ENCODE measurements at regions not wholly inside any gene's neighbourhood (a gene's known extent, or its start where the extent isn't known, plus 50 kb on each side); places are given as distances from the start of the nearest gene placed in this dataset.

DNA sequence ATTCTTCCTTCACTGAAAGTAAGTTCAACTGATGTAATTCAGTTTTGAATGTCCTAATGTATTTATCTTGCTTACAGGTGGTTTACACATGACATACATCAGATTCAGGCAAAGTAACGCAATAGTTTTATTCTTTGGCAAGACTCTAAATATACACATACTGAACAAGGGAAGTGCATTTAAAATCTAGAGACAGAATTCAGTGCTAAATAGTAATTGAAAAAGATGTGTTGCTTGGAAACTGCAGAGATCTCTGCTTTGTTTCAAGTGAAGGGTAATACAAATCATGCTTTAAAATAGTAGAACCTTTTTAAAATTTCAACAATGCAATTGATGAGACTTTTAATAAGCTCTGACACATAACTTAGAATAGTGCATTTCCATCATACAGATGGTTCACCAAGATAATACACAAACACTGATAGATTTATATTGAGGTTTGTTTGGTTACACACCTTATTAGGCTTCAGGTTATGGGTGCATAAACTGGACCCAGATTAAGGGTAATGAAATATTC, 581.0 kb upstream of the MIR17HG start:
- Histone ChIP-seq H3K27me3 (replicated peaks in 2 of 5; ENCODE audit: control insufficient read depth in 4 of 5, insufficient read depth in 5 of 5, low read length in 4 of 5) (no peaks in the 10 kb centered on the region), H3K4me1 (ENCODE audit: control extremely low read depth in 1 of 4, control insufficient read depth in 4 of 4, insufficient read depth in 4 of 4, low read length in 3 of 4) (peaks cover 6 to 17% (median 12%) of the 10 kb centered on the region in 4 experiments), H3K4me3 (ENCODE audit: control insufficient read depth in 1 of 7, extremely low read depth in 1 of 7, insufficient read depth in 4 of 7, low read depth in 2 of 7, low read length in 6 of 7) (no peak overlapping the region), H3K27ac (ENCODE audit: insufficient read depth in 1 of 2, low read depth in 1 of 2, low read length in 2 of 2, poor library complexity in 1 of 2, severe bottlenecking in 2 of 2) (no peak overlapping the region), H3K36me3 (ENCODE audit: control insufficient read depth in 4 of 4, insufficient read depth in 4 of 4, low read length in 3 of 4) (no peaks in the 10 kb centered on the region), H3K9me3 (ENCODE audit: control extremely low read depth in 1 of 5, control insufficient read depth in 4 of 5, insufficient read depth in 2 of 5, low read depth in 1 of 5, low read length in 4 of 5) (no peaks in the 10 kb centered on the region)
- ChIA-PET POLR2A (no interaction called here), CTCF (no interaction called here)
- WGBS (ENCODE audit: insufficient coverage), result no CpG with 5 or more reads among the region's 1 CpG
- DNase-seq, result peak in 1 of 3 donors; percentile 8

DNA sequence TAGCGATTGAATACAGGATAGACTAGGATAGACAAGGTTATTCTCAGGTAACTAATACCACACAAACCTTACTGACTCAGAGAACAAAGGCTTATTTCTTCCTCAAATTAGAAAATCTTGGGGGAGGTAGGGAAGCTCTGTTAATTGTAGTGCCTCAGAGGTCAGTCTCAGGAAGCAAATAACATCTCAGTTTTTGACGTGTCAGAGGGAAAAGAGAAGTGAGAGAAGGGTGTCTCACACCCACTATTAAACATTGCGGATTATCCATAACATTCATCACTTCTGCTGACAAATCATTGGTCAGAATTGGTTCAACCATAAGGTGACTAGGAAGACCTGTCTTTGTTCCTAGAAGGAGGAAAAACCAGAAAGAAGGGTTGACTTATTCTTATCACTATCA, 579.4 kb upstream of the MIR17HG start:
- Histone ChIP-seq H3K36me3 (ENCODE audit: control insufficient read depth in 4 of 4, insufficient read depth in 4 of 4, low read length in 3 of 4) (no peaks in the 10 kb centered on the region), H3K4me1 (ENCODE audit: control extremely low read depth in 1 of 4, control insufficient read depth in 4 of 4, insufficient read depth in 4 of 4, low read length in 3 of 4) (peaks cover 3 to 15% (median 9%) of the 10 kb centered on the region in 4 experiments), H3K9me3 (ENCODE audit: control extremely low read depth in 1 of 5, control insufficient read depth in 4 of 5, insufficient read depth in 2 of 5, low read depth in 1 of 5, low read length in 4 of 5) (no peaks in the 10 kb centered on the region), H3K27ac (ENCODE audit: insufficient read depth in 1 of 2, low read depth in 1 of 2, low read length in 2 of 2, poor library complexity in 1 of 2, severe bottlenecking in 2 of 2) (no peak overlapping the region), H3K27me3 (replicated peaks in 2 of 5; ENCODE audit: control insufficient read depth in 4 of 5, insufficient read depth in 5 of 5, low read length in 4 of 5) (no peaks in the 10 kb centered on the region), H3K4me3 (ENCODE audit: control insufficient read depth in 1 of 7, extremely low read depth in 1 of 7, insufficient read depth in 4 of 7, low read depth in 2 of 7, low read length in 6 of 7) (no peak overlapping the region)
- peak in 1 of 3 donors; percentile 11 for DNase-seq
- ChIA-PET CTCF (no interaction called here), POLR2A (no interaction called here)
- no CpG with 5 or more reads among the region's 3 CpGs for WGBS (ENCODE audit: insufficient coverage)

DNA sequence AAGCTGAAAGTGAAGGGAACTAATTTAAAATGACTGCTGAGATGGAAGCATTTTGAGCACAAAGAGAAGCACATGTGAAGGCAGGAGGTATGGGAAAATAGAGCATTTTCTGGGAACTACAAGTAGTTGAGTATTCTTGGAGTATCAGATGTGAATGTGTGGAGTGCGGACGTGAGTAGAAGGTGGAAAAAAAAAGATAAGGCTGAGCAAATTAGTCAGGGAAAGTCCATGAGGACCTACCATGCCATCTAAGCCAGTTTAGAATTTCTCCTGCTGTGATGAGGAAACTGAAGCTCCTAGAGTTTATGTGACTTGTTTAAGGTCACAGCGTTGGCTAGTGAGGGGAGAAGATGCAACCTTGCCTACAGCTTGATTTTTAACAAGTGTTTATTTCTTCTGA, 578.1 kb upstream of the MIR17HG start:
- no peaks in the 10 kb centered on the region for H3K36me3 ChIP-seq (ENCODE audit: control insufficient read depth in 4 of 4, insufficient read depth in 4 of 4, low read length in 3 of 4)
- H3K27me3 ChIP-seq (replicated peaks in 2 of 5; ENCODE audit: control insufficient read depth in 4 of 5, insufficient read depth in 5 of 5, low read length in 4 of 5), result no peaks in the 10 kb centered on the region
- 94% methylated on average over 2 of the region's 3 CpGs for WGBS (ENCODE audit: insufficient coverage)
- ChIA-PET POLR2A (no interaction called here), CTCF (no interaction called here)
- H3K9me3 ChIP-seq (ENCODE audit: control extremely low read depth in 1 of 5, control insufficient read depth in 4 of 5, insufficient read depth in 2 of 5, low read depth in 1 of 5, low read length in 4 of 5), result no peaks in the 10 kb centered on the region
- H3K4me3 ChIP-seq (ENCODE audit: control insufficient read depth in 1 of 7, extremely low read depth in 1 of 7, insufficient read depth in 4 of 7, low read depth in 2 of 7, low read length in 6 of 7), result no peak overlapping the region
- no peak overlapping the region for H3K27ac ChIP-seq (ENCODE audit: insufficient read depth in 1 of 2, low read depth in 1 of 2, low read length in 2 of 2, poor library complexity in 1 of 2, severe bottlenecking in 2 of 2)
- H3K4me1 ChIP-seq (ENCODE audit: control extremely low read depth in 1 of 4, control insufficient read depth in 4 of 4, insufficient read depth in 4 of 4, low read length in 3 of 4), result peaks cover 0 to 5% (median 3%) of the 10 kb centered on the region in 4 experiments
- DNase-seq, result no peak

DNA sequence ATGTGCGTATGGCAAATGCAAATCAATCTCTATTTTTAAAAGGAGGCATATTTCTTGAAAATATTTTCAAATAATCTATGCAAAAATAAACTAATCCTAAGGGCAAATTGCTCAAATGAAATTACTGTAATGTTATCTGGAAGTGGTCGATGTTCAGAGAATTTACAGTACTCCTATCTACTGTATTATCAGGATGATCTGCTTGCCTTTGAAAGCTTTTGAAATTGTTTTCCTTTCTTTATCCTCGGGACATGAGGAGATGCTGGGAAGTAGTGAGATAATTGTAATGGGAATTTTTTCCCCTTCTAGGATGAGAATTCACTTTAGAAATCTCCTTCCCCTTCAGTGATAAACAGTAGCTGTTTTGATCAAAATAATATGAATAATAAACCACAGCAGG, 577.2 kb upstream of the MIR17HG start:
- Histone ChIP-seq H3K4me1 (ENCODE audit: control extremely low read depth in 1 of 4, control insufficient read depth in 4 of 4, insufficient read depth in 4 of 4, low read length in 3 of 4) (peaks cover 0 to 5% (median 0%) of the 10 kb centered on the region in 4 experiments), H3K36me3 (ENCODE audit: control insufficient read depth in 4 of 4, insufficient read depth in 4 of 4, low read length in 3 of 4) (no peaks in the 10 kb centered on the region), H3K27ac (ENCODE audit: insufficient read depth in 1 of 2, low read depth in 1 of 2, low read length in 2 of 2, poor library complexity in 1 of 2, severe bottlenecking in 2 of 2) (no peak overlapping the region), H3K9me3 (ENCODE audit: control extremely low read depth in 1 of 5, control insufficient read depth in 4 of 5, insufficient read depth in 2 of 5, low read depth in 1 of 5, low read length in 4 of 5) (no peaks in the 10 kb centered on the region), H3K4me3 (ENCODE audit: control insufficient read depth in 1 of 7, extremely low read depth in 1 of 7, insufficient read depth in 4 of 7, low read depth in 2 of 7, low read length in 6 of 7) (no peak overlapping the region), H3K27me3 (replicated peaks in 2 of 5; ENCODE audit: control insufficient read depth in 4 of 5, insufficient read depth in 5 of 5, low read length in 4 of 5) (no peaks in the 10 kb centered on the region)
- no CpG with 5 or more reads among the region's 3 CpGs for WGBS (ENCODE audit: insufficient coverage)
- ChIA-PET POLR2A (no interaction called here), CTCF (no interaction called here)
- DNase-seq, result no peak

DNA sequence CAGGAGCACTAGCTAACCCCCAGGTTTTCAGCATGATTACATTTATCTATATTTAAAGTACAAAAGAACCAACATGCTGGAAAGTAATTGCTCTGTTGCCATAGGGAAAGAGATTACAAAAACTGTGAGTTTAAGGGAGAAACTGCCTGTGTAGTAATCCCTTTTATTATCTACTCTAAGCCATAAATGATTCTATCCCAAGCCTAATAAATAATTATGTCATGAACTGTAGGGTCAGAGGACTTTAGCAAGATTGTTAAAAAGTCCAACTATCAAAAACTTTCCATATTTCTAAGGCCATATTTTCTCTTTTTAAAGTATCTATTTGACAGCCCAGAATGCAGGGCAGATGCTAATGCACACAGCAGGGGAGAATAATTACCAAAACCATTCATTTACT, 573.8 kb upstream of the MIR17HG start:
- H3K27ac ChIP-seq (ENCODE audit: insufficient read depth in 1 of 2, low read depth in 1 of 2, low read length in 2 of 2, poor library complexity in 1 of 2, severe bottlenecking in 2 of 2), result no peak overlapping the region
- no peaks in the 10 kb centered on the region for H3K9me3 ChIP-seq (ENCODE audit: control extremely low read depth in 1 of 5, control insufficient read depth in 4 of 5, insufficient read depth in 2 of 5, low read depth in 1 of 5, low read length in 4 of 5)
- no peaks in the 10 kb centered on the region for H3K4me1 ChIP-seq (ENCODE audit: control extremely low read depth in 1 of 4, control insufficient read depth in 4 of 4, insufficient read depth in 4 of 4, low read length in 3 of 4)
- H3K27me3 ChIP-seq (replicated peaks in 2 of 5; ENCODE audit: control insufficient read depth in 4 of 5, insufficient read depth in 5 of 5, low read length in 4 of 5), result no peaks in the 10 kb centered on the region
- CTCF ChIA-PET, result no interaction called here
- no peak overlapping the region for H3K4me3 ChIP-seq (ENCODE audit: control insufficient read depth in 1 of 7, extremely low read depth in 1 of 7, insufficient read depth in 4 of 7, low read depth in 2 of 7, low read length in 6 of 7)
- no peaks in the 10 kb centered on the region for H3K36me3 ChIP-seq (ENCODE audit: control insufficient read depth in 4 of 4, insufficient read depth in 4 of 4, low read length in 3 of 4)
- POLR2A ChIA-PET, result no interaction called here
- no peak for DNase-seq

DNA sequence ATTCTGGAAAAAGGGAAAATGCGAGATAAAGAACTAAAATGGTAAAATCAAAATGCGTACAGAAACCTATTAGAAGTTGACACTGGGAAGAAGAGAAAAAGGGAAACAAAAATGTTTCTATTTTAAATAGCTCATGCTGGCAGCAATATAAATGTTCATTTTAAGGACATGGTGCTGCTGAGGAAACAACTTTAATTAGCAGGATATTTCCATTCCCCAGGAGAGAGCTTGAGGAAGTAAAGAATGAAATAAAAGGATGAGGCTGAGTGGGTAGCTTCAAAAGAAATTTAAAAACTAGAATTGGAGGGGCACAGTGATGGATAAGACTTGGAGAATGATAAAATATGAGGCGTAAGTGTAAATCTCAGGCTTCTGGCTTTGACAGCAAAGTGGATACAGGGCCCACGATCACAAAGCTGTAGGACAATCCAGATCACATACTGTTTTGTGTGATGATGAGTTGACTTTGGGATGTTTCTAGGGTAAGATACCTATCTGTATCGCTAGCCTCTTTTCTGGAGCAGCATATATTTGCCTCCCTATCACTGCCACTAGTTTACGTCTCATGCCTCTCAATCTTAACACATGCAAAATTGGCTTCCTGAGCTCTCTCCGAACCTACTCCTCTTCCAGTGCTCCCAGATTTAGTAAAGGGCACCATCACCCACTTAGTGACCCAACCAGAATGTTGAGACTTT, 571.3 kb upstream of the MIR17HG start:
- no peak for DNase-seq
- 100% methylated on average over 5 of the region's 7 CpGs for WGBS (ENCODE audit: insufficient coverage)
- H3K4me3 ChIP-seq (ENCODE audit: control insufficient read depth in 1 of 7, extremely low read depth in 1 of 7, insufficient read depth in 4 of 7, low read depth in 2 of 7, low read length in 6 of 7), result no peak overlapping the region
- no peaks in the 10 kb centered on the region for H3K27me3 ChIP-seq (replicated peaks in 2 of 5; ENCODE audit: control insufficient read depth in 4 of 5, insufficient read depth in 5 of 5, low read length in 4 of 5)
- H3K27ac ChIP-seq (ENCODE audit: insufficient read depth in 1 of 2, low read depth in 1 of 2, low read length in 2 of 2, poor library complexity in 1 of 2, severe bottlenecking in 2 of 2), result no peak overlapping the region
- CTCF ChIA-PET, result no interaction called here
- POLR2A ChIA-PET, result no interaction called here
- no peaks in the 10 kb centered on the region for H3K9me3 ChIP-seq (ENCODE audit: control extremely low read depth in 1 of 5, control insufficient read depth in 4 of 5, insufficient read depth in 2 of 5, low read depth in 1 of 5, low read length in 4 of 5)
- H3K36me3 ChIP-seq (ENCODE audit: control insufficient read depth in 4 of 4, insufficient read depth in 4 of 4, low read length in 3 of 4), result no peaks in the 10 kb centered on the region
- H3K4me1 ChIP-seq (ENCODE audit: control extremely low read depth in 1 of 4, control insufficient read depth in 4 of 4, insufficient read depth in 4 of 4, low read length in 3 of 4), result no peaks in the 10 kb centered on the region

DNA sequence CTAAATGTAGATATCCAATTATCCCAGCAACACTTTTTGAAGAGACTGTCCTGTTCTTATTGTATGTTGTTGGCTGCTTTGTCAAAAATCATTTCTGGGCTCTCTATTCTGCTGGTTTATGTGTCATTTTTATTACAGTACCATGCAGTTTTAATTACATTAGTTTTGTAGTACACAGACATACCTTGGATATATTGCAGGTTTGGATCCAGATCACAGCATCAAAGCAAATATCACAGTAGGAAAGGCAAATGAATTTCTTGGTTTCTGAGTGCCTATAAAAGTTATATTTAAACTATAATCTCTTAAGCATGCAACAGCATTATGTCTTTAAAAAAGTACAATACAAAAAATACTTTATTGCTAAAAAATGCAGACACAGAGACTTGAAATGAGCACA, 564.2 kb upstream of the MIR17HG start:
- Histone ChIP-seq H3K27me3 (replicated peaks in 2 of 5; ENCODE audit: control insufficient read depth in 4 of 5, insufficient read depth in 5 of 5, low read length in 4 of 5) (no peaks in the 10 kb centered on the region), H3K36me3 (ENCODE audit: control insufficient read depth in 4 of 4, insufficient read depth in 4 of 4, low read length in 3 of 4) (no peaks in the 10 kb centered on the region), H3K27ac (ENCODE audit: insufficient read depth in 1 of 2, low read depth in 1 of 2, low read length in 2 of 2, poor library complexity in 1 of 2, severe bottlenecking in 2 of 2) (no peak overlapping the region), H3K4me3 (ENCODE audit: control insufficient read depth in 1 of 7, extremely low read depth in 1 of 7, insufficient read depth in 4 of 7, low read depth in 2 of 7, low read length in 6 of 7) (no peak overlapping the region), H3K4me1 (ENCODE audit: control extremely low read depth in 1 of 4, control insufficient read depth in 4 of 4, insufficient read depth in 4 of 4, low read length in 3 of 4) (no peaks in the 10 kb centered on the region), H3K9me3 (ENCODE audit: control extremely low read depth in 1 of 5, control insufficient read depth in 4 of 5, insufficient read depth in 2 of 5, low read depth in 1 of 5, low read length in 4 of 5) (peaks cover 0 to 3% (median 0%) of the 10 kb centered on the region in 5 experiments)
- ChIA-PET POLR2A (no interaction called here), CTCF (no interaction called here)
- DNase-seq, result no peak
